HCT116 (cell line): ENCODE measurements at regions not wholly inside any gene's neighbourhood (a gene's known extent, or its start where the extent isn't known, plus 50 kb on each side); places are given as distances from the start of the nearest gene placed in this dataset.

Experiments used
- ATF3 ChIP-seq: IDR thresholded peaks from 2 replicates; pipeline ENCODE4 v1.6.1; 2012
- CEBPB ChIP-seq: IDR thresholded peaks from 2 replicates; pipeline ENCODE4 v1.6.1; 2012; ENCODE audit warnings: low read depth
- CTCF ChIP-seq, 3 experiments: fragments of 200-600 bp in 1 of 3; sonication (generic) in 1 of 3; IDR thresholded peaks in 2 of 3; conservative IDR thresholded peaks in 1 of 3; 2 replicates each; pipeline ENCODE4 v1.5.1; 2012 to 2017; ENCODE audit warnings: low read depth in 2 of 3, low read length in 2 of 3, antibody characterized with exemption in 1 of 3, borderline replicate concordance in 1 of 3, control low read depth in 1 of 3, mild to moderate bottlenecking in 1 of 3, mixed read lengths in 1 of 3, mixed run types in 1 of 3, moderate library complexity in 1 of 3; ENCODE audit not compliant: insufficient read depth in 1 of 3
- FOSL1 ChIP-seq: IDR thresholded peaks from 2 replicates; pipeline ENCODE4 v1.6.1; 2012; ENCODE audit warnings: low read depth
- POLR2AphosphoS5 ChIP-seq: IDR thresholded peaks from 2 replicates; pipeline ENCODE4 v1.6.1; 2011; ENCODE audit warnings: mild to moderate bottlenecking, low read depth, low read length, moderate library complexity
- TCF7L2 ChIP-seq: IDR thresholded peaks from 2 replicates; pipeline ENCODE4 v1.7.0; 2011; ENCODE audit warnings: borderline replicate concordance, inconsistent platforms; ENCODE audit not compliant: insufficient read depth, insufficient read length; ENCODE audit errors: extremely low read depth

- TF ChIP-seq FOSL1 (no peak), ATF3 (no peak), POLR2AphosphoS5 (no peak), CTCF (IDR thresholded peaks at IDR 0.05 in 2 of 3, conservative IDR thresholded peaks at IDR 0.05 in 1 of 3; ENCODE audit: borderline replicate concordance in 1 of 3, insufficient read depth in 1 of 3, low read depth in 2 of 3, low read length in 2 of 3) (peak; percentile 15 to 21 (median 20); a peak in 1 of 6 replicates), CEBPB (no peak), TCF7L2 (no peak)
Observed at GRCh38 chr1:187999973-188000372, 1171.2 kb downstream of the PLA2G4A start.
